H1 (cell line): ENCODE measurements at regions not wholly inside any gene's neighbourhood (a gene's known extent, or its start where the extent isn't known, plus 50 kb on each side); places are given as distances from the start of the nearest gene placed in this dataset.

Experiments
- EZH2 ChIP-seq: fragments of 200-600 bp; sonication (generic); IDR thresholded peaks from 2 replicates; pipeline ENCODE4 v1.7.1; 2012; ENCODE audit warnings: low read depth, mild to moderate bottlenecking, moderate library complexity, low read length, inconsistent platforms; ENCODE audit not compliant: severe bottlenecking
- JUND ChIP-seq: IDR thresholded peaks from 2 replicates; pipeline ENCODE4 v1.6.1; 2011; ENCODE audit warnings: mild to moderate bottlenecking, improper control_type of control experiment, low read length
- TF ChIP-seq, protein P1 (sequence below), 3 experiments: IDR thresholded peaks; 1 replicate in 2 of 3; 2 replicates in 1 of 3; pipeline versions ENCODE4 v1.5.1 to v1.6.1; 2011; ENCODE audit warnings: low read length in 3 of 3, mild to moderate bottlenecking in 3 of 3, inconsistent platforms in 2 of 3, low read depth in 1 of 3, moderate library complexity in 1 of 3; ENCODE audit not compliant: insufficient read depth in 1 of 3; ENCODE audit errors: control extremely low read depth in 1 of 3
- TF ChIP-seq, protein P2 (sequence below): fragments of 300-600 bp; sonication (generic); IDR thresholded peaks from 2 replicates; pipeline ENCODE4 v1.7.1; 2012; ENCODE audit warnings: low read length, moderate library complexity, mild to moderate bottlenecking, inconsistent platforms; ENCODE audit not compliant: insufficient replicate concordance

- no peak for TF ChIP-seq EZH2
- no peak for TF ChIP-seq JUND
- TF ChIP-seq, protein P1, sequence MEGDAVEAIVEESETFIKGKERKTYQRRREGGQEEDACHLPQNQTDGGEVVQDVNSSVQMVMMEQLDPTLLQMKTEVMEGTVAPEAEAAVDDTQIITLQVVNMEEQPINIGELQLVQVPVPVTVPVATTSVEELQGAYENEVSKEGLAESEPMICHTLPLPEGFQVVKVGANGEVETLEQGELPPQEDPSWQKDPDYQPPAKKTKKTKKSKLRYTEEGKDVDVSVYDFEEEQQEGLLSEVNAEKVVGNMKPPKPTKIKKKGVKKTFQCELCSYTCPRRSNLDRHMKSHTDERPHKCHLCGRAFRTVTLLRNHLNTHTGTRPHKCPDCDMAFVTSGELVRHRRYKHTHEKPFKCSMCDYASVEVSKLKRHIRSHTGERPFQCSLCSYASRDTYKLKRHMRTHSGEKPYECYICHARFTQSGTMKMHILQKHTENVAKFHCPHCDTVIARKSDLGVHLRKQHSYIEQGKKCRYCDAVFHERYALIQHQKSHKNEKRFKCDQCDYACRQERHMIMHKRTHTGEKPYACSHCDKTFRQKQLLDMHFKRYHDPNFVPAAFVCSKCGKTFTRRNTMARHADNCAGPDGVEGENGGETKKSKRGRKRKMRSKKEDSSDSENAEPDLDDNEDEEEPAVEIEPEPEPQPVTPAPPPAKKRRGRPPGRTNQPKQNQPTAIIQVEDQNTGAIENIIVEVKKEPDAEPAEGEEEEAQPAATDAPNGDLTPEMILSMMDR (IDR thresholded peaks at IDR 0.05; ENCODE audit: control extremely low read depth in 1 of 3, insufficient read depth in 1 of 3, low read depth in 1 of 3, low read length in 3 of 3), result no peak
- TF ChIP-seq, protein P2, sequence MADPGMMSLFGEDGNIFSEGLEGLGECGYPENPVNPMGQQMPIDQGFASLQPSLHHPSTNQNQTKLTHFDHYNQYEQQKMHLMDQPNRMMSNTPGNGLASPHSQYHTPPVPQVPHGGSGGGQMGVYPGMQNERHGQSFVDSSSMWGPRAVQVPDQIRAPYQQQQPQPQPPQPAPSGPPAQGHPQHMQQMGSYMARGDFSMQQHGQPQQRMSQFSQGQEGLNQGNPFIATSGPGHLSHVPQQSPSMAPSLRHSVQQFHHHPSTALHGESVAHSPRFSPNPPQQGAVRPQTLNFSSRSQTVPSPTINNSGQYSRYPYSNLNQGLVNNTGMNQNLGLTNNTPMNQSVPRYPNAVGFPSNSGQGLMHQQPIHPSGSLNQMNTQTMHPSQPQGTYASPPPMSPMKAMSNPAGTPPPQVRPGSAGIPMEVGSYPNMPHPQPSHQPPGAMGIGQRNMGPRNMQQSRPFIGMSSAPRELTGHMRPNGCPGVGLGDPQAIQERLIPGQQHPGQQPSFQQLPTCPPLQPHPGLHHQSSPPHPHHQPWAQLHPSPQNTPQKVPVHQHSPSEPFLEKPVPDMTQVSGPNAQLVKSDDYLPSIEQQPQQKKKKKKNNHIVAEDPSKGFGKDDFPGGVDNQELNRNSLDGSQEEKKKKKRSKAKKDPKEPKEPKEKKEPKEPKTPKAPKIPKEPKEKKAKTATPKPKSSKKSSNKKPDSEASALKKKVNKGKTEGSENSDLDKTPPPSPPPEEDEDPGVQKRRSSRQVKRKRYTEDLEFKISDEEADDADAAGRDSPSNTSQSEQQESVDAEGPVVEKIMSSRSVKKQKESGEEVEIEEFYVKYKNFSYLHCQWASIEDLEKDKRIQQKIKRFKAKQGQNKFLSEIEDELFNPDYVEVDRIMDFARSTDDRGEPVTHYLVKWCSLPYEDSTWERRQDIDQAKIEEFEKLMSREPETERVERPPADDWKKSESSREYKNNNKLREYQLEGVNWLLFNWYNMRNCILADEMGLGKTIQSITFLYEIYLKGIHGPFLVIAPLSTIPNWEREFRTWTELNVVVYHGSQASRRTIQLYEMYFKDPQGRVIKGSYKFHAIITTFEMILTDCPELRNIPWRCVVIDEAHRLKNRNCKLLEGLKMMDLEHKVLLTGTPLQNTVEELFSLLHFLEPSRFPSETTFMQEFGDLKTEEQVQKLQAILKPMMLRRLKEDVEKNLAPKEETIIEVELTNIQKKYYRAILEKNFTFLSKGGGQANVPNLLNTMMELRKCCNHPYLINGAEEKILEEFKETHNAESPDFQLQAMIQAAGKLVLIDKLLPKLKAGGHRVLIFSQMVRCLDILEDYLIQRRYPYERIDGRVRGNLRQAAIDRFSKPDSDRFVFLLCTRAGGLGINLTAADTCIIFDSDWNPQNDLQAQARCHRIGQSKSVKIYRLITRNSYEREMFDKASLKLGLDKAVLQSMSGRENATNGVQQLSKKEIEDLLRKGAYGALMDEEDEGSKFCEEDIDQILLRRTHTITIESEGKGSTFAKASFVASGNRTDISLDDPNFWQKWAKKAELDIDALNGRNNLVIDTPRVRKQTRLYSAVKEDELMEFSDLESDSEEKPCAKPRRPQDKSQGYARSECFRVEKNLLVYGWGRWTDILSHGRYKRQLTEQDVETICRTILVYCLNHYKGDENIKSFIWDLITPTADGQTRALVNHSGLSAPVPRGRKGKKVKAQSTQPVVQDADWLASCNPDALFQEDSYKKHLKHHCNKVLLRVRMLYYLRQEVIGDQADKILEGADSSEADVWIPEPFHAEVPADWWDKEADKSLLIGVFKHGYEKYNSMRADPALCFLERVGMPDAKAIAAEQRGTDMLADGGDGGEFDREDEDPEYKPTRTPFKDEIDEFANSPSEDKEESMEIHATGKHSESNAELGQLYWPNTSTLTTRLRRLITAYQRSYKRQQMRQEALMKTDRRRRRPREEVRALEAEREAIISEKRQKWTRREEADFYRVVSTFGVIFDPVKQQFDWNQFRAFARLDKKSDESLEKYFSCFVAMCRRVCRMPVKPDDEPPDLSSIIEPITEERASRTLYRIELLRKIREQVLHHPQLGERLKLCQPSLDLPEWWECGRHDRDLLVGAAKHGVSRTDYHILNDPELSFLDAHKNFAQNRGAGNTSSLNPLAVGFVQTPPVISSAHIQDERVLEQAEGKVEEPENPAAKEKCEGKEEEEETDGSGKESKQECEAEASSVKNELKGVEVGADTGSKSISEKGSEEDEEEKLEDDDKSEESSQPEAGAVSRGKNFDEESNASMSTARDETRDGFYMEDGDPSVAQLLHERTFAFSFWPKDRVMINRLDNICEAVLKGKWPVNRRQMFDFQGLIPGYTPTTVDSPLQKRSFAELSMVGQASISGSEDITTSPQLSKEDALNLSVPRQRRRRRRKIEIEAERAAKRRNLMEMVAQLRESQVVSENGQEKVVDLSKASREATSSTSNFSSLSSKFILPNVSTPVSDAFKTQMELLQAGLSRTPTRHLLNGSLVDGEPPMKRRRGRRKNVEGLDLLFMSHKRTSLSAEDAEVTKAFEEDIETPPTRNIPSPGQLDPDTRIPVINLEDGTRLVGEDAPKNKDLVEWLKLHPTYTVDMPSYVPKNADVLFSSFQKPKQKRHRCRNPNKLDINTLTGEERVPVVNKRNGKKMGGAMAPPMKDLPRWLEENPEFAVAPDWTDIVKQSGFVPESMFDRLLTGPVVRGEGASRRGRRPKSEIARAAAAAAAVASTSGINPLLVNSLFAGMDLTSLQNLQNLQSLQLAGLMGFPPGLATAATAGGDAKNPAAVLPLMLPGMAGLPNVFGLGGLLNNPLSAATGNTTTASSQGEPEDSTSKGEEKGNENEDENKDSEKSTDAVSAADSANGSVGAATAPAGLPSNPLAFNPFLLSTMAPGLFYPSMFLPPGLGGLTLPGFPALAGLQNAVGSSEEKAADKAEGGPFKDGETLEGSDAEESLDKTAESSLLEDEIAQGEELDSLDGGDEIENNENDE, result no peak
Measured at GRCh38 chr3:69665026-69665737, 74.1 kb upstream of the MITF start.
